Right atrium auricular region (tissue), 2 donors: ENCODE measurements at regions not wholly inside any gene's neighbourhood (a gene's known extent, or its start where the extent isn't known, plus 50 kb on each side); places are given as distances from the start of the nearest gene placed in this dataset.

ENCODE experiments used
- DNase-seq: peaks from one replicate; pipeline ENCODE4 v3.0.0-alpha.2; 2019; ENCODE audit warnings: low spot score
- H3K27ac ChIP-seq, 2 donors: fragments of 200-600 bp; sonication (generic); 1 replicate in 1 of 2; 2 replicates in 1 of 2; pipeline ENCODE4 v1.5.1; 2016 to 2019
- H3K27me3 ChIP-seq, 2 donors: fragments of 200-600 bp; sonication (generic); one replicate each; pipeline versions ENCODE4 v1.5.1 to v1.6.0; 2017 to 2019
- H3K36me3 ChIP-seq: fragments of 200-600 bp; sonication (generic); one replicate; pipeline ENCODE4 v1.5.1; 2016
- H3K4me1 ChIP-seq, 2 donors: fragments of 200-600 bp; sonication (generic); one replicate each; pipeline versions ENCODE4 v1.5.1 to v1.6.0; 2017 to 2019
- H3K4me3 ChIP-seq, 2 donors: fragments of 200-600 bp; sonication (generic); 1 replicate in 1 of 2; 2 replicates in 1 of 2; pipeline ENCODE4 v1.5.1; 2017 to 2019; ENCODE audit warnings: mild to moderate bottlenecking in 1 of 2, moderate library complexity in 1 of 2
- H3K9me3 ChIP-seq, 2 donors: fragments of 200-600 bp; sonication (generic); one replicate each; pipeline ENCODE4 v1.5.1; 2019
- TF ChIP-seq, protein P1 (sequence below), 2 donors: fragments of 200-600 bp; sonication (generic); IDR thresholded peaks; one replicate each; pipeline ENCODE4 v1.5.1; 2019; ENCODE audit warnings: antibody characterized with exemption in 2 of 2

- TF ChIP-seq, protein P1, sequence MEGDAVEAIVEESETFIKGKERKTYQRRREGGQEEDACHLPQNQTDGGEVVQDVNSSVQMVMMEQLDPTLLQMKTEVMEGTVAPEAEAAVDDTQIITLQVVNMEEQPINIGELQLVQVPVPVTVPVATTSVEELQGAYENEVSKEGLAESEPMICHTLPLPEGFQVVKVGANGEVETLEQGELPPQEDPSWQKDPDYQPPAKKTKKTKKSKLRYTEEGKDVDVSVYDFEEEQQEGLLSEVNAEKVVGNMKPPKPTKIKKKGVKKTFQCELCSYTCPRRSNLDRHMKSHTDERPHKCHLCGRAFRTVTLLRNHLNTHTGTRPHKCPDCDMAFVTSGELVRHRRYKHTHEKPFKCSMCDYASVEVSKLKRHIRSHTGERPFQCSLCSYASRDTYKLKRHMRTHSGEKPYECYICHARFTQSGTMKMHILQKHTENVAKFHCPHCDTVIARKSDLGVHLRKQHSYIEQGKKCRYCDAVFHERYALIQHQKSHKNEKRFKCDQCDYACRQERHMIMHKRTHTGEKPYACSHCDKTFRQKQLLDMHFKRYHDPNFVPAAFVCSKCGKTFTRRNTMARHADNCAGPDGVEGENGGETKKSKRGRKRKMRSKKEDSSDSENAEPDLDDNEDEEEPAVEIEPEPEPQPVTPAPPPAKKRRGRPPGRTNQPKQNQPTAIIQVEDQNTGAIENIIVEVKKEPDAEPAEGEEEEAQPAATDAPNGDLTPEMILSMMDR (IDR thresholded peaks at IDR 0.05) = no peak
- Histone ChIP-seq H3K27ac (no peak overlapping the region), H3K36me3 (no peaks in the 10 kb centered on the region), H3K9me3 (no peaks in the 10 kb centered on the region), H3K4me1 (no peaks in the 10 kb centered on the region), H3K4me3 (no peak overlapping the region), H3K27me3 (no peaks in the 10 kb centered on the region)
- no peak for DNase-seq
These were observed 1268.1 kb upstream of the USP15 start for GRCh38 chr12:60992087-60992486.

- Histone ChIP-seq H3K27me3 (no peaks in the 10 kb centered on the region), H3K4me3 (no peak overlapping the region), H3K4me1 (no peaks in the 10 kb centered on the region), H3K9me3 (peaks cover 0 to 6% of the 10 kb centered on the region in 2 donors), H3K36me3 (no peaks in the 10 kb centered on the region), H3K27ac (no peak overlapping the region)
- TF ChIP-seq, protein P1 (IDR thresholded peaks at IDR 0.05) = no peak
- no peak for DNase-seq
These were observed 1264.9 kb upstream of the USP15 start for GRCh38 chr12:60995256-60995825.

GRCh38 chr12:60997869-60998378, 1262.3 kb upstream of the USP15 start:
- no peak for DNase-seq
- TF ChIP-seq, protein P1 (IDR thresholded peaks at IDR 0.05) = no peak
- H3K27me3 ChIP-seq = no peaks in the 10 kb centered on the region
- H3K9me3 ChIP-seq = peaks cover 0 to 6% of the 10 kb centered on the region in 2 donors
- no peak overlapping the region for H3K27ac ChIP-seq
- no peaks in the 10 kb centered on the region for H3K36me3 ChIP-seq
- H3K4me1 ChIP-seq = no peaks in the 10 kb centered on the region
- H3K4me3 ChIP-seq = no peak overlapping the region

- TF ChIP-seq, protein P1 (IDR thresholded peaks at IDR 0.05) = no peak
- H3K4me1 ChIP-seq = no peaks in the 10 kb centered on the region
- H3K27ac ChIP-seq = no peak overlapping the region
- H3K4me3 ChIP-seq = no peak overlapping the region
- no peaks in the 10 kb centered on the region for H3K36me3 ChIP-seq
- no peak for DNase-seq
- H3K9me3 ChIP-seq = no peaks in the 10 kb centered on the region
- H3K27me3 ChIP-seq = no peaks in the 10 kb centered on the region
These were observed 1251.0 kb upstream of the USP15 start for GRCh38 chr12:61009192-61009591.

DNA sequence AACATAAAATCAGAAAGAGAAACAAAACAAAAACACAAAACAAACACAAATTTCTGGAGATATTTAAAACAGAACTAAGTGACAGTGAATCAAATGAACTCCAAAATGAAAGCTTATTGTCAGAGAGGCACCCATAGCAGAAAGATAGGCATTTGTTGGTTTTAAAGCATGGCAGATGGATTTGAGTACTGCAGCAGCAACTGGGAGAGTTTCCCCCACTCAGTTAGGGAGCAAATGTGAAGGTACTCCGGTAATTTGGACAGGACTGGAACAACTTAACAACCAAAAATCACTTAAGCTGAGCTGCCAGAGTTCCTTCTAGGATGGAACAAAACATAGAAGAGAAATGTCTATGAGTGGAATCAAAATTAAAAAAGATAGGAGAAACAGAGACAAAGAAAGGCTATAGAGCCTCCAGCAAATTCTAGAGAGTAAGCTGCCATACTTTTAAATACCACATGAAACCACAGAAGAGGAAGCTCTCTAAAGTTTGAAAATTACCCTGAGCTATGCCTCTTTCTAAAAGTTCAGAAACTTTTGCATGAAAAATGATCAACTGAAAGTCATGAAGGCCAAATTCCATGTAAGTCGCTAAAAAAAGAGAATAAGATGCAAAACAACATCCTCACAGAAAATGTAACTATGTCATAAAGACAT, 1248.3 kb upstream of the USP15 start:
- H3K36me3 ChIP-seq = no peaks in the 10 kb centered on the region
- no peaks in the 10 kb centered on the region for H3K4me1 ChIP-seq
- no peak overlapping the region for H3K4me3 ChIP-seq
- H3K9me3 ChIP-seq = no peaks in the 10 kb centered on the region
- no peak for DNase-seq
- no peaks in the 10 kb centered on the region for H3K27me3 ChIP-seq
- no peak overlapping the region for H3K27ac ChIP-seq
- TF ChIP-seq, protein P1 (IDR thresholded peaks at IDR 0.05) = no peak
